HL-60/S4 (cell line): ENCODE measurements at regions not wholly inside any gene's neighbourhood (a gene's known extent, or its start where the extent isn't known, plus 50 kb on each side); places are given as distances from the start of the nearest gene placed in this dataset.
"Not testable (repeated sequence)": the region's sequence is repeated elsewhere in the genome, so short reads cannot be mapped to it uniquely, and the experiment has no call there.

Experiments used
- in situ Hi-C: fragments of 300-500 bp; cut with MboI; formaldehyde crosslinking; loops from 2 replicates; pipeline ENCODE4 v1.14.3; 2022; ENCODE audit warnings: low sequenced_read_pairs

DNA sequence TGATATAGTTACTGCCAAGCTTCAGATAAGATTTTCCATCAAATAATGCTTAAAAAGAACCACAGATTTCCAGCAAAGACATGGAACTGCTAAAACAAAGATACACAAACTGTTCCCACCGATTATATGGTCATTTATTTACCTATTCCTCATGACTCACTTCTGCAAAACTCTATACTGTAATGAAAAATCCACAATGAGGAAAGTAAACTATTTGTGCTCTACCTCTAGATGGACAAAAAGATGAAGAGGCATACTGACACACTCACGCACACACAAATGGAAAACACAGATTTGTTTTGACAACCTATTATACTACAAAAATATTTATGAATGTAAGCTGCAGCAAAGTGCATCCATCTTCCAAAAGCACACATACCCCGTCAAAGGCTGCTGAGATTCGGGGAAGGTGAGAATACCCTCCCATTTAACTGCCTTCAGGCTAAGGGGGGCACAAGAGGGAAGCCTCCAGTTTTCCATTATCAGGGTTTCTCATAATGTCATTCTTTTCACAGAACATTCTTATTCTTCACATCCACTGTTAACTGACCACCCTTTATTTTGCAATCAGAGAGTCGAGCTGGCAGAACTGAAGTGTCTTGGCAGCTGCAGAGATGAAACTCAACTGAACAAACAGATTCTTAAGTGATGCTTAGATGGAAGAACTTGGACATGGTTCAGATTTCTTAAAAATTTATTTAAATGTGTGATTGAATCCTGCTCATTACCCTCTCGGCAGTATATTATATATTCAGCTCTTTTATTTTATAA is 115.9 kb upstream of the TANK start:
- in situ Hi-C loops, result no loop called here

DNA sequence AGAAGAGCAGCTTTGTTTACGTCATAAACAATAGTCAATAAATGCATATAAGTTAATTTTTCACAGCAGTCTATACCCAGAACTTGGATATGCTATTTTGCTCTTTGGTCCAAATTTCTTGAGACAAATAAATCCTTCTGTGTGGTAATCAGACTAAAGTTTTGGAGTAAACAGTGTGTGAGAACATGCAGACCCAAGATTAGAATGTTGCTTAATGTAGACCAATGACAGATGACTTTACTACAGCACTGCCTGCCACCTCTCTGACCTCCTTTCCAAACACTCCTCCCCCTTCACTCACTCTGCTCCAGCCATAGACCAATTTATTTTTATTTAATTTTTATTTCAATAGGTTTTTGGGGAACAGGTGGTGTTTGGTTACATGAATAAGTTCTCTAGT is 115.3 kb upstream of the TANK start:
- in situ Hi-C loops, result no loop called here

DNA sequence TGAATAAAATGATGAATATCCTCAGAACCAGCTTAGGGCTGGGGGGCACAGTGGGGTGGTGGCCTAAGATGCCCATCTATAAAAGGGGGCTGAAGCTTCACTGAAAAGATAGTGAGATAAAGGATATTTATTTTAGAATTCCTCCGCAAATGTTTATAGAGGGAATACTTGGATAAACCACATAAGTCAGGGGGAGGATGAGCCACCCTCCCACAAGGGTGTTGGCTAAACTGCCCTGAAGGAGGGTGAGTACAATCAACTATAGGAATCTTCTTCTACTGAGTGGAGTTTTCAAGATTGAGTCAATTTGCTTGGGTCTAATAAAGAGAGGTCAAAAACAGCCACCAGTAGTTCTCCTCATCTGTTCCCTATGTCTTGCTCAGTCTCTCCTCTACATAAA is 114.5 kb upstream of the TANK start:
- in situ Hi-C loops, result no loop called here

DNA sequence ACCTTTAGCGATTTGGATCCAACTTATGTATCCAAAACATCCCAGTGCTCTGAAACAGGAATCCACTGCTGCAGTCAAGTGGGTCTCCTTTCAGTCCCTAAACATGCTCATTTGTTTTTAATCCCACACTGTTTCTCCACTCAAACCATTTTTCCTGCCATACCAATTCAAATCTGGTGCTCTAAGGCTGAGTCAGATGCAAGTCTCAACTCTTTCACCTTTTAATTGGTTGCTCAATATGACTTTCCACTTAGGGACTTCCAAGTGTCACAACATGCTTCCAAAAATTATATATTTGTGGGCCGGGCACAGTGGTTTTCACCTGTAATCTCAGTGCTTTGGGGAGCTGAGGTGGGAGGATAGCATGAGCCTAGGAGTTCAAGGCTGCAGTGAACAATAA is 113.4 kb upstream of the TANK start:
- in situ Hi-C loops, result no loop called here

DNA sequence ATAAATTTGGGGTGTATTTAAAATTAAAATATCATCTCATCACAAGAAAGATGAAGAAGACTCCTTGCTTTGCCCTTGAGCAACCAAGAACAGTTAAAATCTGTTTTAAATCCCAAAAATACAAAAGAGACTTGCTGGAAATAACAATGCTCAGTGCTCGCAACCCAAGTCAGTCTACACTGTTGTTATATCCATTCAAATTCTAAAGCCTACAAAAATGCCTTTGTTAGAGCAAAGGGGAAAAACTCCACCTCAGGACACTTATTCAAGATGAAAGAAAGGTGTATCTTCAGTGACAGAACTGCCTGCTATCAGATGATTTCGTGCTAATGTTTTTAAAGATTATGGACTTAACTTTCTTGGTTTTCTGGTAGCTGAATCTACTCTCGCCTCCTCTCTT is 111.9 kb upstream of the TANK start:
- in situ Hi-C loops, result no loop called here

DNA sequence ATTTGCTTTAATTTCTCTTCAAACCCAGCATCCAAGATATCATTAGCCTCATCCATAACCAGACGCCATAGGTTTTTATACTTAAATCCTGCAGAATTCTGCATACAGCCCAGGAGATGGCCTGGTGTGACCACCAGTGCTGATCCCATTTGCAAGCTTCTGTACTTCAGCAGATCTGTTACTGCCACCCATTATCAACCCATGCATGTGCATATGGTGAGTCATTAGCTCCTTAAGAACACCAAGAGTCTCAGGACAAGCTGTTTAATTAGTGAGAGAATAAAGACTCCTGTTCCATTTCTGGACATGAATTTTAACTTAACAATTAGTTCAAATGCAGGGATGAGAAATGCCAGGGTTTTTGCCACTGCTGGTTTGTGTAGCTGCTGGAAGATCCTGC is 110.7 kb upstream of the TANK start:
- in situ Hi-C loops, result no loop called here

DNA sequence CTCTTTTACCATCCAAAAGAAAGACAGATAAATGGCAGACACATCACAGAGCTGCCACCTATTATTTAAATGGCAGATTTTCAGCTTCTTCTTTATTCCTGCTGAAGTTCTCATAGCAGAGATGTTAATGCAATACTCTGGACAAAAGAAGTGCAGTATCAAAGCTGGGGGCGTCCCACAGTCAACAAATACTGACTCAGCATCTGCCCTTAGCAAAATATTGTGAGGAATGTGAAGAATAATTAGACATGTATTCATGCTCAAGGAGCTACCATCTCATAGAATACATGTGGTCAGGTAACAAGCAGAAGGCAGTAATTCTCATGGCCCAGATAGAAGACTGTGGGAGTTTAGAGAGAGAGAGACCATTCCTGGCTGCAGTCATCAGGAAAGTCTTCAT is 108.0 kb upstream of the TANK start:
- in situ Hi-C loops, result no loop called here

DNA sequence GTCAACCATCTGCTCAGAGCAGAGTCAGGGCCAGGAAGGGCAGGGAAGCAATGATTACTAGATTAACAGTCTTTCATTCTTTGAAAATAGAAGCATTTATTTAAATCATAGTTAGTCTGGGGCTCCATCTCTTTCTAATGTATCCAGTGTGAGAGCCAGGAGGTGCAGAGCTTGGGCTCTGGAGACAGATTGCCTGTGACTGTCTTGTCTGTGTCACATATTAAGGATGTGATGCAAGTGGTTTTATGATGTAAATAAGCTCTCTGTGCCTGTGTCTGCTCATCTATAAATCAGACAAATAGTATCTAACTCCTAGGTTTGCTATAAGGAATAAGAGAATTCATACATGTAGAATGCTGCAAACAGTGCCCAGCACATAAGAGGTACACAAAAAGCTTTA is 104.9 kb upstream of the TANK start:
- in situ Hi-C loops, result no loop called here

DNA sequence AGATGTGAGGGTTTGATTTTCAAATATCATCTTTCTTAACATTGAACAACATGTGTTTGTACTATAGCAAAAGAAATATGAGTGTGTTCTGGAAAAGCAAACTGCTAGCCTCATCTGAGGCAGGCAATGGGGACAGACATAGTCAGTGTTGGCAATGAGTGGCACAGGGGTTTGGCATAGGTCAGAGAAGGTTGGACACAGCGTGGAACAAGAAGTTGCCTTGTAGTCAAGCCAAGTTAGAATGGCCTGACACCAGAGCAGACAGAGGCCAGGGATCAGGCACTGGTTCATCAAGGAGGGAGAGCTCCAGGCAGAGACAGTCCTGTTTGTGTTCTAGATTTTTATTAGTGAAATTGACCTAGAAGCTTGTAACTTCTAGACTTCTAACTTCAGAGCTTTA is 100.8 kb upstream of the TANK start:
- in situ Hi-C loops, result no loop called here

DNA sequence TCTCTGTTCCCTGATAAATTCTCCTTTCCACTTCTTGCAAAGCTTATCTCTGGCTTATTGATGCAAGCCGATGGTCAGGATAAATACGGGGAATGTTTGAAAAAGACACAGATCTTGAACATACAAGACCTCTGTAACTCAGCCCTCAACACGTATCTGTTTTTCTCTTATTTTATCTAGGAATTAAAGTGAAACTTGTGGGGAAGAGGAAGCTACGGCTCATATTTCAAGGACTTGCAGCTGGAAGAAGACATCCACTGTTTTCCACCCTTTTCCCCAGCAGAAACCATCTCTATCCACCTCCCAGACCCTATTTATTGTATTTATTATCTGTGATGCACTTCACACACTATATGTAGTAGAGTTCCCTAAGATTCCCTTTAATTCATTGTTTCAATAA is 98.4 kb upstream of the TANK start:
- in situ Hi-C loops, result no loop called here

DNA sequence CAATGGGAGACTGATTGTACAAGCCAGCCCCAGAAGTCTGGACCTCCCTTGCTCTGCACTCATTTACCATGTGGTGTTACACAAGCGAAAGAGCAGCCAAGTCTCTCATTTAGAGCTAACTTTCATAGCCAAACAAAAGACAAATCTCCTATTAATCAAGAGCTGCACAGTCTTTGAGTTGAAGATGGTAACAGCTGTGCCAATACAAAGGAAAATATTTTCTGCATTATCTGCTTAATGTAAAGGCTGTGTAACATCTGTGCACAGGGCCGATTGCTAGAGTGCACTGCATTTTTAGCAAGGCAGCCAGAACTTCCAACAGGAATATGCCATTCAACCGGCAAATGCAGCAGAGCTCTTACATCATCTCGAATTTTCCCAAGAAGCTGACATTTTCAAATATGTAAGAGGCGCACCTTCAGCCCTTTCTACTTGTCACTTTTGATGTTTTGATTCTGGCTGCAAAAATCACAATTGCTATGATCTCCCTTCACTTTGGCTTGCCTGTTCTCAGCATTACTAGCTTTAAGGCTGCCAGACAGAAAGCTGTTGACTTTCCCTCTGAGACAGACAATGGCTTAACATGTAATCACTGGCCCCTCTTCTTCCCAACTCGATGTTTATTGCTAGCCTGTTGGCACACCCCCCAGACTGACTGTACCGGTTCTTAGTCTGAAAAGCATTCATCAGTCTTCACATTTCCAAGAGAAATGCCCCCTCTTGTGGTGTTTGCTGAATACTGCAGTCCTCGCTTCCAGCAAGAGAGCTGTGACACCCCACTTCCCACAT is 96.9 kb upstream of the TANK start:
- in situ Hi-C loops, result no loop called here

DNA sequence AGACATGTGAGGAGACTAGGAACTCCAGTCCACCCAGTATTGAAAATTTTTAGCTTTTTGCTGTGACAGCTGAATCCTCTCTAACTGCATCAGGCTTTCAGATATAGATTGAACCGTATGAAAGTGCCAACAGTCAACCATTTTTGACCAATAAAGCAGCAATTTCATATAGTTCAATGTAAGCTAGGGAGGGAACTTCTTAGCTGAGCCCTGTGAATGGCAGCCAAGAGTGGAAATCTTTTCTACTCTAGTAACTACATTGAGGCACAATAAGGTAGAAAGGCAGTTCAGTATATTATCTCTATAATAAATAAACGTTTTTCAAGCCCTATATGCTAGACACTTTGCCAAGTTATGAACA is 96.3 kb upstream of the TANK start:
- in situ Hi-C loops, result no loop called here

DNA sequence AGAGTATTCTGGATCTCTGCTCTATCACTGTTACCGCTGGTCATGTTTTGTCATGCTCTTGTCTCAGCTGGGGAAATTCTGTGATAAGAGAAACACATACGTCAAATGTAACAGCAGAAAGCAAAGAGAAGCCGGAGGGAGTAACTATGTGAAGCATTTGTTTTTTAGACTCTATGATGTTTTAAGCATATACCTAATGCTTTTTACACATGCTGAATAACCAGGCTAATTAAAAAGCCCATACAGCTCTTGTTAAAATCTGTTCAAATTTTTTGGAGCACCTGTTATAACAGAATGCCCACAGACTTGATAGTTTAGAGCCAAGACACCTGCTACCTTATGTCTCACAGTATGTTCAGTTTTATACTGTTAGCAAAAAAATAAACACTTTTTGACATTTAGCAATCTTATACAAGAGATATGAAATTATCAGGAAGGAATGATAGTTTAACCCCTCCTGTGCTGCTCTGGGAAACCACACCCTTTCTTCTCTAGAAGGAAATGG is 92.3 kb upstream of the TANK start:
- in situ Hi-C loops, result no loop called here

DNA sequence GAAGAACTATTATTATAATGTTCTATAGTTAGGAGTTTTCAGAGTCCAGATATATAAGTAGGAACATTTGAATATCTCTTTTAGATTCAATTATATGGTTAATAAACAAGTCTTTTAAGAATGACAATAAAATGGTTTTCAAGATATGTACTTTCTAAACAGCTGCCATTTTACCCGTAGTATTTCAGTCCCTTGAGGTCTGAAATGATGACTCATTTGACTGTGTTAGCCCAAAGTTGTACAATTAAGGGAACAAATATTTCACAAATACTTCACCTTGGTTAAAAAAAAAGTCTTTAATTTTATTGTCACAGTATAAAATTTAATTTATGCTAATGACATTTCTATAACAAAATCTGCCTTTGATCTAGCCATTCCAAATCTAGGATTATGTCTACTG is 91.6 kb upstream of the TANK start:
- in situ Hi-C loops, result no loop called here

DNA sequence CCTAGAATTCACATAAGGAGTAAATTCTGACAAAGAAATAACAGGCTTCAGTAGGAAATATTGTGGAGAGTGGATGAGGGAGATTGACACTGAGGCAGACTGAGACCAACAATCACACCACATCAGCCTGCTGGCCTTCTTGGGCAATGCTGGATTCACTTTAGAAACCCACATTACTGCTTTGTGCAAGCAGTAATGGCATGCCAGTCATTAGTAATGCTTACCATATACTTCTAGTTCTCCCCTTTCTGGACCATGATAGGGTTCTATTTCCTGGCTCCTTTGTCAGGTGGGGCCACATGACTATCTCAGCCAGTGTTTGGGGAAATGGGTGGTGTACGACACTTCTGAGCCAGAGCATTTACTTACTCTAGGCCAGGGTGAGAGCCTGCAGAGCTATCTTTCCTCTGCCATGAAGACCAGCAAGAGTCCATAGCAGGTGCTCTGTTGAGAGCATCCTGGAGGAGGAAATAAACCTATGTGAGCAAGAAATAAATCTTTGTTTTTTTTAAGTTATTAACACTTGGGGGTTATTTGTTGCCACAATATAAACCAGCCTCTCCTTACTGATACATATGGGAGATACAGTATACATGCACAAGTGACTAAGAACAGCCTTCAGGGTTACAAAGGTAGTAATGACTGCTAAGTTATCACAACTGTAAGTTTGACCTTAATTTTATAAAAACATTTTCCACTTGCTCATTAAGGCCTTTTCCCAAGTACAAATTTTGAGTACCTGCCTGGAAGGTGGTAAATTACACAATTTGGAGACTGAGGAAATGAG is 89.3 kb upstream of the TANK start:
- in situ Hi-C loops, result no loop called here

DNA sequence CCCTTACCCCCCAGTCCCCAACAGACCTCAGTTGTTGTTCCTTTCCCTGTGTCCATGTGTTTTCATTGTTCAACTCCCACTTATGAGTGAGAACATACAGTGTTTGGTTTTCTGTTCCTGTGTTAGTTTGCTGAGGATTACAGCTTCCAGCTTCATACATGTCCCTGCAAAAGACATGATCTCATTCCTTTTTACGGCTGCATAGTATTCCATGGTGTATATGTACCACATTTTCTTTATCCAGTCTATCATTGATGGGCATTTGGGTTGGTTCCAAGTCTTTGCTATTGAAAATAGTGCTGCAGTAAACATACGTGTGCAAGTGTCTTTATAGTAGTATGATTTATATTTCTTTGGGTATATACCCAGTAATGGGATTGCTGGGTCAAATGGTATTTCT is 87.8 kb upstream of the TANK start:
- in situ Hi-C loops, result not testable (repeated sequence)

DNA sequence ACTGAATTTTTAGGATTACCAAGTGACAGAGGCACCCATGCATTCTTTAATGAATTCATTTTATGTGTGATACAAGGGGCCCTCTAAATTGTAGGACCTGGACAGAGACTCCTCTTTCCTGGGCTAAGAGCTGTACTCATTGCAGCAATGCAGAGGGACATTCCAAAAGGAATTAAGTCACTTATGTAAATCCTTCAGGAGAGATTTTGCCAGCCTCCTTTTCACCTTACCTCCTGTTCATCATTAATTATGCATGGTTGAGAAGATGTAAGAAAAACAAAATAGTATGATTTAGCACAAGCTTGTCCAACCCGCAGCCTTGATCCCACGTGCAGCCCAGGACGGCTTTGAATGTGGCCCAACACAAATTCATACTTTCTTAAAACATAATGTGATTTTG is 84.5 kb upstream of the TANK start:
- in situ Hi-C loops, result no loop called here

DNA sequence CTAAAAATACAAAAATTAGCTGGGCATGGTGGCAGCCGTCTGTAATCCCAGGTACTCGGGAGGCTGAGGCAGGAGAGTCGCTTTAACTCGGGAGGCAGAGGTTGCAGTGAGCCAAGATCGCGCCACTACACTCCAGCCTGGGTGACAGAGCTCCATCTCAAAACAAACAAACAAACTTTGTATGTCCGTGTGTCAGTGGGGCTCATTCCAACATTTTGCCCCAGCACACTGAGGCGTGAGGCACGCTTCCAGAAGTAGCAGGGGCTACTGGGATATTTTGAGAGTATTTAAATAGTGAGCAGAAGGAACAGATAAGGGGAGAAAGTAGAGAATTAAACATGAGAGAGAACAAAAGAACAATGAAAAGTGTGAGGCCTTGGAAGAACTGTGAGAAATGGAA is 83.3 kb upstream of the TANK start:
- in situ Hi-C loops, result no loop called here

DNA sequence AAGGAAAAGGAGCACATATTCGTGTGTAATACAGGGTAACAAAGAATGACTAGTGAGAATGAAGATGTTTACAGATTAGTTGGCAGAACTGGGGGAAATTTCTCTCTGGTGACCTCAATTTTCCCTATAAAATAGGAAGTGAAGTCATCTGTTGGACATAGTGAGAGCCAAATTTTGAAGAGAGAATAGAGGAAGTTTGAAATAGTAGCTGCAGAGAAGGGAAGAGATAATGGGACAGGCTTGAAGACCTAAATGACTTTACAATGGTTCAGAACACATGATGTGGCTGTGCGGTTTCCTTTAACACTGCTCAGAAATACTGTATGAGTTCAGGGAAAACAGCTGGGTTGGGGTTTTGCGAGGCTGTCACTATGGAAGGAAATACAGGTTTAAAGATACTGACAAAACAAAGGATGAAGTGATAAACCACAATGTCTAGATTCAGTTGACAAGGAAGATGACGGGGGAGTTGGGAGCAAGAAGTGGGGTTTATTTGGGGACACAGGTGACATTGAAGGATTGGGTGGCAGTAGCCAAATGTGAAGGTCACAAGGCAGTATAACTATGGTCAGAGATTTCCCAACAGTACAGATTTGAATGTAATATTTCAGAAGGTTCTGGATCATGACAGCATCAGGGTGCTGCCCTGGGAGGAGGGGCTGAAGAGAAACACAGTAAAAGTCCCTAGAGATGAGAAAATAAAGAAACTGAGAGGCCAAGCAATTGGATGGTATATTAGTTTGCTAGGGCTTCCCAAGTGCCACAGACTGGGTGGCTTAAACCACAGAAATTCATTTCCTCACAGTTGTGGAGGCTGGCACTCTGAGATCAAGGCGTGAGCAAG is 82.6 kb upstream of the TANK start:
- in situ Hi-C loops, result no loop called here

DNA sequence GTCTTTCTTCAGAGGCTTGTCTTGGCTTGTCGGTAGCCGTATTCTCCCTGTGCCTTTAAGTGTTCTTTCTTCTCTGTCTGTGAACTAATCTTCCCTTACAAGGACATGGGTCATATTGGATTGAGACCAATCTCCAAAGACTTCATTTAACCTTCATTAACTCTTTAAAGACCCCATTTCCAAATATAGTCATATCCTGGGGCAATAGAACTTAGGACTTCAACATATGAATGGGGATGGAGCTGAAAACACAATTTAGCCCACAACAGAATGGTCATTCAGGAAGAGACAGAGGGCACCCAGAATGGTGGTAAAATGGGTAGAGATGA is 82.1 kb upstream of the TANK start:
- in situ Hi-C loops, result no loop called here

DNA sequence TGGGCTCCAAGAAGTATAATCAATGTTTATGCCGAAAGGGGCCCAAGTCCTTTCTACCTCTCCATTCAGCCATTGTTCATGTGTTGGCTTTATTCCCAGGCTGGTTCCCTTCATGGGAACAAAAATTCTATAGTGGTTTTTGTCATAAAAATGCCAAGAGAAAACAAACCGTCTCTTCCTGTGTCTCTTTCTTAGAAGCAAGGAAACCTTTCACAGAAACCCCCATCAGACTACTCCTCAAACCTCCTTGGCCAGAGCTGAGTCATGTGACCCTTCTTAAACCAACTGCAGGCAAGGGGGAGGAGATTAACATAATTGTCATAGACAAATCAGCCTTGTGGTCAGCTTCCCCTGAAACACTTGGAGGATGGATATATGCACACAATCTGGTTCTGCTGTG is 75.1 kb upstream of the TANK start:
- in situ Hi-C loops, result no loop called here
